Activated CD4-positive, alpha-beta T cell treated with anti-CD3 and anti-CD28 coated beads for 1 hour (primary cell): ENCODE measurements at regions not wholly inside any gene's neighbourhood (a gene's known extent, or its start where the extent isn't known, plus 50 kb on each side); places are given as distances from the start of the nearest gene placed in this dataset.
A peak's percentile ranks its signal among the peaks of the same experiment; 100 is the strongest.

Experiments used
- DNase-seq: peaks from one replicate; pipeline ENCODE4 v3.0.0-alpha.2; 2020

- DNase-seq, result no peak
These were observed 118.4 kb upstream of the SLC7A1 start for GRCh38 chr13:29713839-29714238.

- no peak for DNase-seq
These were observed 116.3 kb upstream of the SLC7A1 start for GRCh38 chr13:29711776-29712175.

GRCh38 chr13:29710511-29710910, 115.0 kb upstream of the SLC7A1 start:
- DNase-seq, result no peak

GRCh38 chr13:29709407-29710069, 114.0 kb upstream of the SLC7A1 start:
- no peak for DNase-seq

- DNase-seq, result peak; percentile 19
These were observed 112.5 kb upstream of the SLC7A1 start for GRCh38 chr13:29707876-29708543.

- DNase-seq, result no peak
These were observed 111.4 kb upstream of the SLC7A1 start for GRCh38 chr13:29706923-29707322.

- DNase-seq, result no peak
These were observed 109.2 kb upstream of the SLC7A1 start for GRCh38 chr13:29704648-29705047.

GRCh38 chr13:29703421-29703820, 107.9 kb upstream of the SLC7A1 start:
- no peak for DNase-seq

GRCh38 chr13:29702912-29703351, 107.4 kb upstream of the SLC7A1 start:
- no peak for DNase-seq

GRCh38 chr13:29698106-29698505, 102.6 kb upstream of the SLC7A1 start:
- DNase-seq, result no peak

GRCh38 chr13:29696606-29697005, 101.1 kb upstream of the SLC7A1 start:
- DNase-seq, result no peak

- DNase-seq, result no peak
These were observed 97.9 kb upstream of the SLC7A1 start for GRCh38 chr13:29693275-29693945.

GRCh38 chr13:29689548-29689947, 94.1 kb upstream of the SLC7A1 start:
- no peak for DNase-seq

- DNase-seq, result no peak
These were observed 92.7 kb upstream of the SLC7A1 start for GRCh38 chr13:29688193-29688592.

- no peak for DNase-seq
These were observed 89.0 kb upstream of the SLC7A1 start for GRCh38 chr13:29684441-29684840.

- DNase-seq, result no peak
These were observed 87.6 kb upstream of the SLC7A1 start for GRCh38 chr13:29683041-29683440.

- no peak for DNase-seq
These were observed 86.4 kb upstream of the SLC7A1 start for GRCh38 chr13:29681864-29682263.

- DNase-seq, result no peak
These were observed 84.0 kb upstream of the SLC7A1 start for GRCh38 chr13:29679396-29680053.

- no peak for DNase-seq
These were observed 82.1 kb upstream of the SLC7A1 start for GRCh38 chr13:29677627-29678026.

GRCh38 chr13:29676941-29677452, 81.5 kb upstream of the SLC7A1 start:
- DNase-seq, result no peak

- no peak for DNase-seq
These were observed 81.0 kb upstream of the SLC7A1 start for GRCh38 chr13:29676535-29676934.

- no peak for DNase-seq
These were observed 79.0 kb upstream of the SLC7A1 start for GRCh38 chr13:29674532-29674931.

GRCh38 chr13:29664591-29664990, 69.1 kb upstream of the SLC7A1 start:
- DNase-seq, result no peak
